H9 (cell line): ENCODE measurements at regions not wholly inside any gene's neighbourhood (a gene's known extent, or its start where the extent isn't known, plus 50 kb on each side); places are given as distances from the start of the nearest gene placed in this dataset.

Source experiments
- DNase-seq: peaks from one replicate; pipeline ENCODE4 v3.0.0-alpha.2; 2017
- H2AFZ ChIP-seq: one replicate; pipeline ENCODE4 v1.6.1; 2013; ENCODE audit warnings: mild to moderate bottlenecking, low read length, control low read depth, moderate library complexity
- H2AK5ac ChIP-seq: 2 replicates; pipeline ENCODE4 v1.6.1; 2013; ENCODE audit warnings: low read length, control low read depth, mixed read lengths; ENCODE audit not compliant: insufficient read length
- H2BK120ac ChIP-seq: one replicate; pipeline ENCODE4 v1.6.1; 2013; ENCODE audit warnings: low read depth, mild to moderate bottlenecking, low read length, control low read depth, inconsistent platforms; ENCODE audit not compliant: poor library complexity, severe bottlenecking
- H2BK12ac ChIP-seq: 2 replicates; pipeline ENCODE4 v1.6.1; 2013; ENCODE audit warnings: low read length, control low read depth, mixed read lengths, low read depth; ENCODE audit not compliant: insufficient read length
- H2BK15ac ChIP-seq: 2 replicates; pipeline ENCODE4 v1.6.1; 2013; ENCODE audit warnings: low read depth, low read length, control low read depth
- H2BK20ac ChIP-seq: one replicate; pipeline ENCODE4 v1.6.1; 2013; ENCODE audit warnings: low read depth, mild to moderate bottlenecking, low read length, control low read depth, inconsistent platforms; ENCODE audit not compliant: poor library complexity, severe bottlenecking
- H2BK5ac ChIP-seq: 2 replicates; pipeline ENCODE4 v1.6.1; 2013; ENCODE audit warnings: low read length, control low read depth, mixed read lengths; ENCODE audit not compliant: insufficient read length
- H3K14ac ChIP-seq: 2 replicates; pipeline ENCODE4 v1.6.1; 2013; ENCODE audit warnings: low read length, control low read depth; ENCODE audit not compliant: insufficient read depth
- H3K18ac ChIP-seq: 2 replicates; pipeline ENCODE4 v1.6.1; 2013; ENCODE audit warnings: low read depth, mild to moderate bottlenecking, mixed read lengths, low read length, control low read depth; ENCODE audit not compliant: insufficient read length
- H3K23ac ChIP-seq: 2 replicates; pipeline ENCODE4 v1.6.1; 2013; ENCODE audit warnings: low read length, control low read depth, mixed read lengths, low read depth; ENCODE audit not compliant: insufficient read length
- H3K23me2 ChIP-seq: 2 replicates; pipeline ENCODE4 v1.6.1; 2013; ENCODE audit warnings: low read depth, mild to moderate bottlenecking, mixed read lengths, low read length, control low read depth; ENCODE audit not compliant: insufficient read length, poor library complexity, severe bottlenecking
- H3K27ac ChIP-seq: 2 replicates; pipeline ENCODE4 v1.5.1; 2013; ENCODE audit warnings: low read length, control low read depth, mixed read lengths, low read depth; ENCODE audit not compliant: insufficient read length
- H3K27me3 ChIP-seq: 2 replicates; pipeline ENCODE4 v1.6.1; 2013; ENCODE audit warnings: low read length, control low read depth, inconsistent platforms; ENCODE audit not compliant: insufficient read depth
- H3K4ac ChIP-seq: 2 replicates; pipeline ENCODE4 v1.6.1; 2013; ENCODE audit warnings: low read depth, mild to moderate bottlenecking, control low read depth, inconsistent platforms, low read length, moderate library complexity
- H3K4me1 ChIP-seq: 2 replicates; pipeline ENCODE4 v1.6.1; 2013; ENCODE audit warnings: low read length, control low read depth, inconsistent platforms; ENCODE audit not compliant: insufficient read depth
- H3K4me2 ChIP-seq: 2 replicates; pipeline ENCODE4 v1.6.1; 2013; ENCODE audit warnings: low read length, control low read depth, mixed read lengths; ENCODE audit not compliant: insufficient read length, insufficient read depth
- H3K56ac ChIP-seq: 2 replicates; pipeline ENCODE4 v1.6.1; 2013; ENCODE audit warnings: low read depth, mild to moderate bottlenecking, mixed read lengths, low read length, control low read depth; ENCODE audit not compliant: insufficient read length
- H3K79me1 ChIP-seq: 2 replicates; pipeline ENCODE4 v1.6.1; 2013; ENCODE audit warnings: low read depth, mild to moderate bottlenecking, moderate library complexity, low read length, control low read depth, inconsistent platforms; ENCODE audit not compliant: insufficient read depth, poor library complexity, severe bottlenecking
- H3K79me2 ChIP-seq: 2 replicates; pipeline ENCODE4 v1.6.1; 2013; ENCODE audit warnings: low read length, control low read depth, inconsistent platforms; ENCODE audit not compliant: insufficient read depth
- H3K9ac ChIP-seq: 2 replicates; pipeline ENCODE4 v1.6.1; 2013; ENCODE audit warnings: low read length, control low read depth, mixed read lengths; ENCODE audit not compliant: insufficient read length; ENCODE audit errors: extremely low read depth
- H3K9me3 ChIP-seq: one replicate; pipeline ENCODE4 v1.6.1; 2013; ENCODE audit warnings: low read depth, low read length, inconsistent platforms; ENCODE audit not compliant: control insufficient read depth
- H3T11ph ChIP-seq: one replicate; pipeline ENCODE4 v1.6.1; 2013; ENCODE audit warnings: mild to moderate bottlenecking, low read length, control low read depth, inconsistent platforms
- H4K20me1 ChIP-seq: one replicate; pipeline ENCODE4 v1.6.1; 2013; ENCODE audit not compliant: control insufficient read depth, insufficient read length, insufficient read depth
- H4K5ac ChIP-seq: 2 replicates; pipeline ENCODE4 v1.6.1; 2013; ENCODE audit warnings: low read depth, mild to moderate bottlenecking, mixed read lengths, low read length, control low read depth; ENCODE audit not compliant: insufficient read length
- H4K8ac ChIP-seq: replicated peaks from 2 replicates; pipeline ENCODE4 v1.6.1; 2013; ENCODE audit warnings: low read length, control low read depth, mixed read lengths, low read depth; ENCODE audit not compliant: insufficient read length
- H4K91ac ChIP-seq: 2 replicates; pipeline ENCODE4 v1.6.1; 2013; ENCODE audit warnings: low read depth, mild to moderate bottlenecking, moderate library complexity, mixed read lengths, low read length, control low read depth; ENCODE audit not compliant: insufficient read length
- H3K27ac Mint-ChIP-seq, 3 experiments: 2 replicates in 2 of 3; 3 replicates in 1 of 3; pipeline ENCODE4 v1.8.0; 2020 to 2021; ENCODE audit warnings: mixed read lengths in 3 of 3, mild to moderate bottlenecking in 1 of 3, moderate library complexity in 1 of 3
- H3K27me3 Mint-ChIP-seq: 2 replicates; pipeline ENCODE4 v1.8.0; 2021; ENCODE audit warnings: low read depth, mild to moderate bottlenecking, moderate library complexity, mixed read lengths
- H3K36me3 Mint-ChIP-seq, 3 experiments: 2 replicates in 2 of 3; 3 replicates in 1 of 3; pipeline ENCODE4 v1.8.0; 2020 to 2021; ENCODE audit warnings: low read depth in 3 of 3, mixed read lengths in 3 of 3; ENCODE audit not compliant: insufficient read depth in 1 of 3
- H3K4me1 Mint-ChIP-seq, 2 experiments: 2 replicates each; pipeline ENCODE4 v1.8.0; 2020; ENCODE audit warnings: mixed read lengths in 2 of 2
- H3K4me3 Mint-ChIP-seq, 2 experiments: 2 replicates in 1 of 2; 3 replicates in 1 of 2; pipeline ENCODE4 v1.8.0; 2020 to 2021; ENCODE audit warnings: mild to moderate bottlenecking in 2 of 2, mixed read lengths in 2 of 2, moderate library complexity in 1 of 2
- H3K9me3 Mint-ChIP-seq, 2 experiments: 2 replicates in 1 of 2; 3 replicates in 1 of 2; pipeline ENCODE4 v1.8.0; 2020; ENCODE audit warnings: mild to moderate bottlenecking in 2 of 2, mixed read lengths in 2 of 2, moderate library complexity in 1 of 2
- WGBS: extraction: QIAGEN DNeasy Blood & Tissue Kit; methylation state at CpG from one replicate; pipeline ENCODE4 v1.1.7; 2013; ENCODE audit warnings: missing lambda C conversion rate, low lambda C conversion rate, mixed read lengths; ENCODE audit not compliant: insufficient read length; ENCODE audit errors: extremely low coverage; 5-methylcytosine and 5-hydroxymethylcytosine counted together
- TF ChIP-seq, protein P1 (sequence below): fragments of 200-600 bp; sonication (generic); conservative IDR thresholded peaks from 3 replicates; pipeline ENCODE4 v1.8.0; 2021; ENCODE audit warnings: antibody characterized with exemption, mild to moderate bottlenecking

DNA sequence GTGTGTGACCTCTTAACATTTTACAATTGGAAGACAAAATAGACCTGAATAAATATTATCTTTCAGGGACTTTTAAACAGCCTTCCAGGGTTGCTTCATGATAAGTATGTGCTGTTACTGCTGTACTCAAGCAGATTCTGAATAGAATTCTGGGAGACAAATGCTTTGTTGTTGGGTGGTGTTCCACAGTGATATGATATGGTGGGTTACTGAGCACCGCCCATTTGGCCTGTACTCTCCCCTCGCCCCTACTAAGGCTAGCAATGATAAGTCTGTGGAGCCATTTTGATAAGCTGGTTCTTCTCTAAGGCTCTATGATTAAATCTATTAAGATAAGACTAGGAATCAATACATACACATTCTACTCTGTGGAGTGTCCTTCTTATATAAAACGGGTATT is 89.8 kb upstream of the ITGA4 start:
- Histone ChIP-seq H4K5ac (no peak overlapping the region), H3K14ac (no peak overlapping the region), H3K4ac (no peak overlapping the region), H3K4me1 (no peaks in the 10 kb centered on the region), H2BK120ac (no peak overlapping the region), H4K8ac (no peak overlapping the region), H3K27me3 (no peaks in the 10 kb centered on the region), H3K18ac (no peak overlapping the region), H3K4me2 (no peak overlapping the region), H2BK20ac (no peak overlapping the region), H2BK12ac (no peak overlapping the region), H4K91ac (no peak overlapping the region), H3K9ac (no peak overlapping the region), H3K79me1 (no peaks in the 10 kb centered on the region), H3K23me2 (no peaks in the 10 kb centered on the region), H3K9me3 (no peaks in the 10 kb centered on the region), H3T11ph (no peak overlapping the region), H4K20me1 (no peaks in the 10 kb centered on the region), H3K23ac (no peak overlapping the region), H2BK15ac (no peak overlapping the region), H2AFZ (no peak overlapping the region), H2BK5ac (no peak overlapping the region), H3K79me2 (no peaks in the 10 kb centered on the region), H3K27ac (no peak overlapping the region), H2AK5ac (no peak overlapping the region), H3K56ac (no peak overlapping the region)
- no peak for DNase-seq
- H3K27ac Mint-ChIP-seq = no peak overlapping the region
- no peak overlapping the region for H3K4me3 Mint-ChIP-seq
- H3K27me3 Mint-ChIP-seq = no peaks in the 10 kb centered on the region
- no peaks in the 10 kb centered on the region; a peak in 1 of 4 replicates for H3K4me1 Mint-ChIP-seq
- no peaks in the 10 kb centered on the region for H3K36me3 Mint-ChIP-seq
- WGBS = no CpG with 5 or more reads among the region's 3 CpGs
- no peaks in the 10 kb centered on the region for H3K9me3 Mint-ChIP-seq
- TF ChIP-seq, protein P1, sequence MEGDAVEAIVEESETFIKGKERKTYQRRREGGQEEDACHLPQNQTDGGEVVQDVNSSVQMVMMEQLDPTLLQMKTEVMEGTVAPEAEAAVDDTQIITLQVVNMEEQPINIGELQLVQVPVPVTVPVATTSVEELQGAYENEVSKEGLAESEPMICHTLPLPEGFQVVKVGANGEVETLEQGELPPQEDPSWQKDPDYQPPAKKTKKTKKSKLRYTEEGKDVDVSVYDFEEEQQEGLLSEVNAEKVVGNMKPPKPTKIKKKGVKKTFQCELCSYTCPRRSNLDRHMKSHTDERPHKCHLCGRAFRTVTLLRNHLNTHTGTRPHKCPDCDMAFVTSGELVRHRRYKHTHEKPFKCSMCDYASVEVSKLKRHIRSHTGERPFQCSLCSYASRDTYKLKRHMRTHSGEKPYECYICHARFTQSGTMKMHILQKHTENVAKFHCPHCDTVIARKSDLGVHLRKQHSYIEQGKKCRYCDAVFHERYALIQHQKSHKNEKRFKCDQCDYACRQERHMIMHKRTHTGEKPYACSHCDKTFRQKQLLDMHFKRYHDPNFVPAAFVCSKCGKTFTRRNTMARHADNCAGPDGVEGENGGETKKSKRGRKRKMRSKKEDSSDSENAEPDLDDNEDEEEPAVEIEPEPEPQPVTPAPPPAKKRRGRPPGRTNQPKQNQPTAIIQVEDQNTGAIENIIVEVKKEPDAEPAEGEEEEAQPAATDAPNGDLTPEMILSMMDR = no peak
